GM18517 (cell line): ENCODE measurements at regions not wholly inside any gene's neighbourhood (a gene's known extent, or its start where the extent isn't known, plus 50 kb on each side); places are given as distances from the start of the nearest gene placed in this dataset.

Source experiments
- ATAC-seq: cut with Tn5 transposase; IDR thresholded peaks from one replicate; pipeline ENCODE4 v1.9.1; 2021; ENCODE audit warnings: mild to moderate bottlenecking, moderate library complexity; ENCODE audit not compliant: unreplicated experiment

DNA sequence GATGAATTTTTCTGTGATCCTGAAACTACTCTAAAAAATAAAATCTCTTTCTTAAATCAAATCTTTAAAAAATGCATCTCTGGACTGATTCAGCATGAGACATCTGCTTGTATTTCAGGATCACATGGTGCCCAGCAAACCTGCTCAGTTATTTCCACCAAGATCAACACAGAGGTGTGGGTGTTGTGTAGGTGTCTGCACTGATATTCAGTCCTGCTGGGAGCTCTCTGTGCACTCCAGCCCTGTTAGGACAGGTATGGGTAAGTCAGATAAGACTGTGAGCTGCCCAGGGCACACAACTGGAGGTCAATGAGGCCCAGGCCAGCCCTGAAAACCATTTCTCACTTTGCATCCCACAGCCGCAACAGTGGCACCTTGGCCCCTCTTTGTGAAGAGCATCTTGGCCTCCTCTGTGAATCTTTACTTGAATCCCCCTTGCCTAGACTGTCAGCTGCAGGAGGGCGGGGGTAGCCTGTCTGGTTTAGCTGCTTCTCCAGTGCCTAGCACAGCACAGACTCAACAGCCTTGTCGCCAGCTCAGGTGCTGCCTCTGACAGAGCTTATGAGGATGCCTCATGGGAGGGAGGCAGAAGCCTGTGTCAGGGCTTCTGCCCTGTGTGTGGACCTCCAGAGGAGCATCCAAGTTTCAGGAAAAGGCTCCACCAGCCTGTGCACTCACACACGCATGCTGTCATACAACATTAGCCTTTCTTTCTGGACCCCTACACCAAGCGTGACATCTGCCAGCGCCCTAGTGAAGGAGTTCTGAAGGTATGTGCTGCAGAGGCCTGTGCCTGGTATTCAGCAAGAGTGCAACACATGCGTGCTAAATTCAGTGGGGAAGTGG lies 187.6 kb upstream of the CST7 start:
- no peak for ATAC-seq

DNA sequence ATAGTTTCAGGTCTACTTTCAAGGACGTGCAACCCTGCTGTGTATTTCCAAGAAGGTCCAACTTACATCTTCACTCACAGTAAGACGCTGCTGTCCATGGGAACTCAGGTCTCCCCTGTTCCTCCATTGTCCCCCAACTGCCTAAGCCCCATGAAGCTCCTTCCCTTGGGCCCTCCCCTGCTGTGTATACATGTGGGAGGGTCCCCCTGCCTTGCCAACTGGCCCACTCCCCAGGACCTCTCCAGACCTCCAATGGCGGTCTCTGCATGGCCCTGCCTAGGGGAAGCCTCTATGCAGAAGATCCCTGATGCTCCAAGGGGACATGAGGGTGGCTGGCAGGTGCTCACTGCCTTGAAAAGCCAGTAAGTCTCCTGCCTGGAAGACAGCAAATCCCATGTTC lies 186.7 kb upstream of the CST7 start:
- no peak for ATAC-seq

DNA sequence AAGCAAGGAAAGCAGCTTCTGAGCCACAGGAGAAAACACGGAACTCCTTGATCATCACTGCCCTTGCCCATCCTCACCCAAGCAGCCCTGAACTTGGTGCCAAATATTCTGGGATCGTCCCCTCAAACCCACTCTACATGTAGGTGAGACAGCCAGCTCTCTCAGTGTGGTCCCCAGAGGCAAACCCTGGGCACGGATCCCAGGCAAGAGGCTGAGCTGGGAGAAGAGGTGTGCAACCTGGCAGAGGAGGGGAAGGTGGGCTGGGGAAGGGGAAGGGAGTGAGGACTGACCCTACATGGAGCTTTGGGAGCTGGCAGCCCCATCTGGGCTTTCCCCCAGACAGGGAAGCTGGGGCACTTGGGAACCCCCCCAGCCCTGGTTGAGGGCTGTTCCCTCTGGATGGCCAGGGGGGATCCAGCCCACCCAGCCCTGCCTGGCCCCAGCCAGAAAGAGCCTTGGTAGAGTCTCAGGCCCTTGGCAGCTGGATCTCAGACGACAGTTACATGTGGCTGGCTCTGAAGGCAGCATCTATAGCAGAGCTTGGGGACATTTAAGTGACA lies 186.2 kb upstream of the CST7 start:
- ATAC-seq: no peak

DNA sequence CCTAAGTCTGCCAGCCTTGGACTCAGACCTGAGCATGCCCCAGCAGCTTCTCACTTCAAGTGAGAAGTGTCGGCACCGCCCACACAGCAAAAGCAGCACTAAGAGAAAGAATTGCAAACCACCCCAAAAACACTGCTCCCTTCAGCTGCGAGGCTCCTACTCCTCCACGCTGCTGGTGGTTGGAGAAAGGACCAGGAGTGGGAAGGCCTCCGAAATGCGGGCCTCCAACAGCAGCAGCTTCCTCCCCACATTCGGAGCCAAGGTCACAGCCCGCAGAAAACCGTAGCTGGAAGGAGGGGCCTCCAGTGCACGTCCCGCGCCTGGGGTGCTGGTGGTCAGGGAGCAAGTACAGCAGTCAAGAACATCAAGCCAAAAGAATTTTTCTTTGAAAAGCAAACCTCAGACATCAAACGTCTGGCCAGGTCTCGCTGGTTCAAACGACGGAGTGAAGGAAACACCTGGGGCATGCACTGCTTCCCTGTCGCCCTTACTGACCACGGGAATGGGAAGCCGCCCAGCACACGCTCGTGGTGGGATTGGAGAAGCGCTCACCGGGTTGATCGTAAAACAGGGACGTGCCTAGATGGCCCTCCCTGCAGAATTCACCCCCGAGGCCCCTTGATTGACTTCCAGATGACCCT lies 185.6 kb upstream of the CST7 start:
- ATAC-seq: no peak

DNA sequence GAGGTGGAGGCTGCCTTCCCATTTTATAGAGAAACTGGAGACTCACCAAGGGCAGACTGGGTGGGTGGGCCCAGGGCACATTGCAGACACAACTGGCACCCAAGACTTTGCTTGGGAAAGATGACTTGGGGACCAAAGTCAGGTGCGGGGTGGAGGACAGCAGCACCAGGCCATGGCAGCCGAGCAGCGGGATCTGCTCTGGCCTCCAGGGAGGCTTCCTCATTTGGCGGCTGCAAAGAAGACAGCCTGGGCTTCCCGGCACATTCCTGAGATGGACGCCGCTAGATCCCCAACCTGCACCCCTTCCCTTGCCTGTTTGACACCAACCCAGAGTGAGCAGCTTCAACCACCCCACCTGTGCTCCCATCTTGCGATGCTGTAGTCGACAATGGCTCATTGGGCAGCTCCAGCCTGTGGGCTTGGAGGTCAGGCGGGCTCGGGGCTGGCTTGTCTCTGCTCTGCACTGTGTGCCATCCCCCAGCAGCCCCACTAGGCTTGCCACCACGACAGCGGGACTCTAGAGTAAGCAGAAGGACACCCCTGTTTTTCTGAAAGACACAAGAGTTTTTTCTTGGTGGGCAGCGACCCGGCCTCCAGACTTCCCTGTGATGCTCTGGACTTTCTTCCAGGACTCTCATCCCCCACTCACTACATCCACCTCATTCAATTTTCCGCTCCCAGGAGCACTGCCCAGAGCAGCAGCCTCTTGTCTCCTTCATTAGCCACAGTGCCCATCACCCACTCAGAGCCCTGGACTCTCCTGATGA lies 184.9 kb upstream of the CST7 start:
- ATAC-seq: no peak

- ATAC-seq: no peak
These were observed 184.3 kb upstream of the CST7 start for GRCh38 chr20:24764794-24765202.

GRCh38 chr20:24765316-24766142 lies 183.5 kb upstream of the CST7 start:
- ATAC-seq: no peak

DNA sequence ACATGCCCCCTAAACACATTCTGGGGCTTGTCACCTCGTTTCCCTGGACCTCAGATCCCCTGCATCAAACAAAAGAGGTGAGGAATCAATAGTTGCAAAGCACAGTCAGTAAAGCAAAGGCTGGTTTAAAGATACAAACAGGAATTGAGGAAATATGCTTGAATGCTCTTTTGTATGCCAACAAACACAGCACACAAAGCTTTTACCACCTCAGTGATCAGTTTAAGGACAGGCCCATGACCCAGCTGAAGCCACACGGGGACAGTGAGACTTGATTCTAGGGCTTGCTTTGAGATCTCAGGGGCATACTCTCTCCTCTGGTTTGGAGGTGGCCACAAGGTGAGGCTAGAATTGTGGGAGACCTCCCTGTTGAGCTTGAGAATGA lies 182.9 kb upstream of the CST7 start:
- ATAC-seq: no peak

- ATAC-seq: no peak
These were observed 182.0 kb upstream of the CST7 start for GRCh38 chr20:24766826-24767622.

DNA sequence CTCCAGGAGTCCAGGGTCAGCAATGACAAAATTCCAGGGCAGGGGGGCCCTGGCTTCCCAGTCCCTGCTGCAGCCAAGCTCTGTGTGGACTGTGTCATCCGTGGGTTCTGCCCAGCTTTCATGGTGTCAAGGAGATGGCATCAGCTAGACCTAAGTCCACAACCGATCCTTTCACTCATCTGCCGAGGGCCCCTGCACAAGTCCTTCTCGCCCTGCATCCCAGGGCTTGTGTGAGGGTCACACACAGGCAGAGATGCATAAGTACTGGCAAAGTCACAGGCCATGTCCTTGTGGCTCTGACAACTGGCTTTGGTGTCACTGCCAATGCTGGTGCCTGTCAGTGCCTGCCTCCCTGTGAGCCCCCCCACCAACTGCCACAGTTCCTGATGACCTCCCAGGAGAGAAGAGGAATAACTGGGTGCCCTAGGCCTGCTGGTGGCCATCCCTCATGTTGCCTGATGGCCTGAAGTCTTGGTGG lies 181.4 kb upstream of the CST7 start:
- ATAC-seq: no peak

- ATAC-seq: no peak
These were observed 180.8 kb upstream of the CST7 start for GRCh38 chr20:24768201-24768636.

GRCh38 chr20:24768713-24769601 lies 180.1 kb upstream of the CST7 start:
- no peak for ATAC-seq

DNA sequence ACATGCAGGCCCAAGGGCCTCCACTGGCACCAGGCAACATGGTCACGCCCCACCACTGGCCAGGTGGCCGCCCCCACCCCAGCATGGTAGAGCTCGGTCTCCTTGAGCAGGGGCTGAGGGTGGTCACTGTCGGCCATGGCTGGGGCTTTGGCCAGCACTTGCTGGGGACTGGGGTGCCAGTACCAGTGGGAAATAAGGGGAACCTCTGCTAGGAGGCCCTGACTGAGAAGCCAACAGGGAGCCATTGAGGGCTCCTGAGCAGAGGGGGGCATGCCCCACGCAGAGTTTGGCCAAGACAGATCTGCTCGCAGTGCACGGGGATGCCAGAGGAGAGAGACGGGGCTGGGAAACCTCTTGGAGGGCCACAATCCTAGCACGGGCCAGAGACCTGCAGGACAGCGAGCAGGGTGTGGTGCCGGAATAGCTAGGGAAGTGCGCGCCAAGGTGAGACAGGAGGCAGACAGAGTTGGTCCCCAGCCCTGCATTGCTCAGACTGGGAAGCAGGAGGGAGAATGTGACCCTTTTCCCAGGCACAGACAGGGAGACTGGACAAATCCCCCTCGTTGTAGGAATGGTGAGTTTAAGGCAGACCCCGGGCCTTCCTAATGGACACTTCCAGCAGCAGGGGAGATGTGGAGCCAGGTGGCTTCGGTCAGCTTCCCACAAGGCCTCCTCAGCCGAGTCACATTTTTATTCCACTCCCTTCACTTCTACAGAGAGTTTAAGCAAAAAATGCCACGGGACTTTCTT lies 179.0 kb upstream of the CST7 start:
- no peak for ATAC-seq

GRCh38 chr20:24770628-24771541 lies 178.2 kb upstream of the CST7 start:
- ATAC-seq: no peak

- ATAC-seq: no peak
These were observed 177.5 kb upstream of the CST7 start for GRCh38 chr20:24771542-24772061.

DNA sequence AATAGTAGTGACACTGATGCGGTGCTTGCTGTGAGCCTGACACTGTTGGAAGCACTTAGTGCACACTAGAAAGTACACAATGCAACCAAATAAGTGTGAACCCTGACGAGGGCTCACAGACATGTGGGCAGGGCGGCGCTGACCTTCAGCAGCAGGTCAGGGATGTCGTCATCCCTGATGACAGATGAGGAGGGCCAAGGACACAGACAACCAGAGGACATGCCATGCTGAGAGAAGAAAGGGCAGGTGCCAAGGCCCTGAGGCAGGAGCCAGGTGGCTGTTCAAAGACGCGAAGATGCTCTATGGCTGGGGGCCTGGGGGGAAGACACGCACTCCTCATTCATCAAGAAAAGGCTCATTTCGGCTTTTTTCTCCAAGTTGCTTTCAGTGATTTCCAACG lies 176.4 kb upstream of the CST7 start:
- ATAC-seq: no peak

DNA sequence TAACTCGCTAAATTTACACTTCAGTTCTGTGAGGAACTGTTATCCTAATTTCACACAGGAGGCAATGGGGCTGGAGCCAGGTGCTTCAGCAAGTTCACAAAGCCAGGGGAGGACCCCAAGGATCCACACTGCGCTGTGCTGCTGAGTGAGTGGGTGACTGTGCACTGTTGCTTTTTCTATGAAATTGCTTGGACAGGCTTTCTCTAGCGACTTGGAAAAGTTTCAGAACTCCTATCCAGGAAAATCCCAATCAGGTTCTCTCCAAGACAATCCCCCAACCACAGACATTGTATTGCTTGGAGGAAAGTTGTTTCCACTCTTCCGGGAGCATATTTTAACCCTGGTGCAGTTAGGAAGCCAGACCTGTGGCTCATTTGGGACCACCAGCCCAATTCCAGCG lies 175.9 kb upstream of the CST7 start:
- ATAC-seq: no peak
